IMR-90 (cell line): ENCODE measurements at regions not wholly inside any gene's neighbourhood (a gene's known extent, or its start where the extent isn't known, plus 50 kb on each side); places are given as distances from the start of the nearest gene placed in this dataset.

Source experiments
- BHLHE40 ChIP-seq: fragments of 150-350 bp; IDR thresholded peaks from 2 replicates; pipeline ENCODE4 v1.6.1; 2016; ENCODE audit warnings: mild to moderate bottlenecking, low read depth, low read length
- CEBPB ChIP-seq: IDR thresholded peaks from 2 replicates; pipeline ENCODE4 v1.6.1; 2012; ENCODE audit warnings: low read depth, low read length, improper control_type of control experiment
- CTCF ChIP-seq: conservative IDR thresholded peaks from 2 replicates; pipeline ENCODE4 v1.5.1; 2012; ENCODE audit warnings: mild to moderate bottlenecking, low read depth, low read length, improper control_type of control experiment
- FOS ChIP-seq: fragments of 150-350 bp; IDR thresholded peaks from 2 replicates; pipeline ENCODE4 v1.6.1; 2016; ENCODE audit warnings: low read depth, low read length
- MAFK ChIP-seq: IDR thresholded peaks from 2 replicates; pipeline ENCODE4 v1.6.1; 2012; ENCODE audit warnings: low read depth, low read length, improper control_type of control experiment
- POLR2A ChIP-seq: IDR thresholded peaks from 2 replicates; pipeline ENCODE4 v1.6.1; 2012; ENCODE audit warnings: mild to moderate bottlenecking, low read depth, low read length
- RAD21 ChIP-seq: IDR thresholded peaks from 2 replicates; pipeline ENCODE4 v1.6.1; 2012; ENCODE audit warnings: low read length, improper control_type of control experiment
- RFX5 ChIP-seq: IDR thresholded peaks from 2 replicates; pipeline ENCODE4 v1.8.0; 2012; ENCODE audit warnings: low read depth, mild to moderate bottlenecking, low read length, moderate library complexity
- SMC3 ChIP-seq: fragments of 150-350 bp; IDR thresholded peaks from 2 replicates; pipeline ENCODE4 v1.6.1; 2016; ENCODE audit warnings: low read depth, mild to moderate bottlenecking, antibody characterized with exemption, low read length, moderate library complexity
- USF2 ChIP-seq: fragments of 150-350 bp; IDR thresholded peaks from 2 replicates; pipeline ENCODE4 v1.6.1; 2017; ENCODE audit warnings: mild to moderate bottlenecking, antibody characterized with exemption, low read length, low read depth
- TF ChIP-seq, protein P1 (sequence below): fragments of 150-350 bp; IDR thresholded peaks from 2 replicates; pipeline ENCODE4 v1.6.1; 2016; ENCODE audit warnings: low read depth, mild to moderate bottlenecking, low read length, moderate library complexity, borderline replicate concordance

GRCh38 chr9:90271707-90272106 lies 370.9 kb downstream of the DIRAS2 start:
- TF ChIP-seq MAFK (no peak), CEBPB (no peak), SMC3 (no peak), CTCF (no peak), POLR2A (no peak), RAD21 (no peak), USF2 (no peak), RFX5 (no peak), BHLHE40 (no peak), FOS (no peak)
- TF ChIP-seq, protein P1, sequence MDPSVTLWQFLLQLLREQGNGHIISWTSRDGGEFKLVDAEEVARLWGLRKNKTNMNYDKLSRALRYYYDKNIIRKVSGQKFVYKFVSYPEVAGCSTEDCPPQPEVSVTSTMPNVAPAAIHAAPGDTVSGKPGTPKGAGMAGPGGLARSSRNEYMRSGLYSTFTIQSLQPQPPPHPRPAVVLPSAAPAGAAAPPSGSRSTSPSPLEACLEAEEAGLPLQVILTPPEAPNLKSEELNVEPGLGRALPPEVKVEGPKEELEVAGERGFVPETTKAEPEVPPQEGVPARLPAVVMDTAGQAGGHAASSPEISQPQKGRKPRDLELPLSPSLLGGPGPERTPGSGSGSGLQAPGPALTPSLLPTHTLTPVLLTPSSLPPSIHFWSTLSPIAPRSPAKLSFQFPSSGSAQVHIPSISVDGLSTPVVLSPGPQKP, result no peak
